SK-N-SH (cell line): ENCODE measurements at regions not wholly inside any gene's neighbourhood (a gene's known extent, or its start where the extent isn't known, plus 50 kb on each side); places are given as distances from the start of the nearest gene placed in this dataset.

Experiments
- CTCF ChIA-PET: fragments of 300-600, 350-600 bp; formaldehyde crosslinking; extraction: SDS; loops from one replicate; lab custom pipeline; 2021; lab: Yijun Ruan, JAX
- POLR2A ChIA-PET: fragments of 350-600 bp; sonication (Branson Sonifier 250); formaldehyde crosslinking; extraction: SDS; loops from one replicate; lab custom pipeline; 2020; ENCODE audit warnings: antibody characterized with exemption, inconsistent platforms; lab: Yijun Ruan, JAX
- DNase-seq: peaks from one replicate; pipeline ENCODE4 v3.0.0; 2012
- H2AFZ ChIP-seq: fragments of 200-600 bp; sonication (generic); 2 replicates; pipeline ENCODE4 v1.8.1; 2016; ENCODE audit warnings: antibody characterized with exemption, mild to moderate bottlenecking, low read depth
- H3F3A ChIP-seq: fragments of 200-600 bp; sonication (generic); replicated peaks from 2 replicates; pipeline ENCODE3; 2016; ENCODE audit warnings: antibody characterized with exemption, mild to moderate bottlenecking; ENCODE audit not compliant: insufficient read depth
- H3K27ac ChIP-seq, 2 experiments: fragments of 200-500 bp in 1 of 2; fragments of 200-600 bp in 1 of 2; sonication (Bioruptor generic) in 1 of 2; sonication (generic), shearing (Covaris generic) in 1 of 2; 2 replicates each; pipeline versions ENCODE4 v1.5.1 to v1.6.1; 2014 to 2016; ENCODE audit warnings: low read depth in 2 of 2, inconsistent platforms in 1 of 2, low read length in 1 of 2, mild to moderate bottlenecking in 1 of 2, mixed read lengths in 1 of 2
- H3K27me3 ChIP-seq: fragments of 200-600 bp; sonication (generic), shearing (Covaris generic); 2 replicates; pipeline ENCODE4 v1.6.1; 2016; ENCODE audit warnings: mixed run types; ENCODE audit not compliant: insufficient read depth
- H3K36me3 ChIP-seq, 2 experiments: fragments of 200-500 bp in 1 of 2; fragments of 200-600 bp in 1 of 2; sonication (Bioruptor generic) in 1 of 2; sonication (generic) in 1 of 2; replicated peaks in 1 of 2; 2 replicates each; pipeline versions ENCODE3 to v1.5.1; 2014 to 2016; ENCODE audit warnings: low read length in 1 of 2, mild to moderate bottlenecking in 1 of 2; ENCODE audit not compliant: insufficient read depth in 2 of 2, control insufficient read depth in 1 of 2
- H3K4me1 ChIP-seq, 2 experiments: fragments of 200-500 bp in 1 of 2; fragments of 200-600 bp in 1 of 2; sonication (Bioruptor generic) in 1 of 2; sonication (generic), shearing (Covaris generic) in 1 of 2; 2 replicates each; pipeline versions ENCODE4 v1.5.1 to v1.6.1; 2014 to 2016; ENCODE audit warnings: low read depth in 1 of 2, low read length in 1 of 2, mixed run types in 1 of 2; ENCODE audit not compliant: insufficient read depth in 2 of 2, control insufficient read depth in 1 of 2
- H3K4me2 ChIP-seq: fragments of 200-600 bp; sonication (generic), shearing (Covaris generic); 2 replicates; pipeline ENCODE4 v1.6.1; 2017; ENCODE audit warnings: mixed run types
- H3K4me3 ChIP-seq, 2 experiments: fragments of 200-500 bp in 1 of 2; fragments of 200-600 bp in 1 of 2; sonication (Bioruptor generic) in 1 of 2; sonication (generic), shearing (Covaris generic) in 1 of 2; 2 replicates each; pipeline versions ENCODE4 v1.5.1 to v1.8.1; 2014 to 2016; ENCODE audit warnings: low read depth in 2 of 2, inconsistent platforms in 1 of 2, low read length in 1 of 2, mild to moderate bottlenecking in 1 of 2, mixed read lengths in 1 of 2, moderate library complexity in 1 of 2
- H3K79me2 ChIP-seq: fragments of 200-600 bp; sonication (generic); 2 replicates; pipeline ENCODE4 v1.8.1; 2017; ENCODE audit warnings: mild to moderate bottlenecking; ENCODE audit not compliant: insufficient read depth
- H3K9ac ChIP-seq: fragments of 200-600 bp; sonication (generic); 2 replicates; pipeline ENCODE4 v1.6.1; 2017; ENCODE audit warnings: mixed run types
- H3K9me2 ChIP-seq: fragments of 200-600 bp; sonication (generic); 2 replicates; pipeline ENCODE4 v1.6.1; 2017; ENCODE audit warnings: mixed run types
- H3K9me3 ChIP-seq: fragments of 200-600 bp; sonication (generic); 2 replicates; pipeline ENCODE4 v1.6.1; 2017; ENCODE audit warnings: mixed run types, mild to moderate bottlenecking, moderate library complexity
- H4K20me1 ChIP-seq: fragments of 200-600 bp; sonication (generic); 2 replicates; pipeline ENCODE4 v1.6.1; 2017; ENCODE audit warnings: mild to moderate bottlenecking, mixed run types; ENCODE audit not compliant: insufficient read depth
- EP300 ChIP-seq, 2 experiments: IDR thresholded peaks; 2 replicates each; pipeline versions ENCODE4 v1.4.0 to v1.6.1; 2012; ENCODE audit warnings: borderline replicate concordance in 1 of 2, low read depth in 1 of 2, low read length in 1 of 2
- EZH2phosphoT487 ChIP-seq: fragments of 200-600 bp; sonication (generic); IDR thresholded peaks from 2 replicates; pipeline ENCODE4 v1.6.1; 2017; ENCODE audit warnings: low read depth, mixed run types, mild to moderate bottlenecking, antibody characterized with exemption, moderate library complexity, borderline replicate concordance
- FOXM1 ChIP-seq: IDR thresholded peaks from 2 replicates; pipeline ENCODE4 v1.4.0; 2012; ENCODE audit warnings: low read depth, mild to moderate bottlenecking
- IRF3 ChIP-seq: fragments of 150-350 bp; IDR thresholded peaks from 2 replicates; pipeline ENCODE4 v1.6.1; 2016; ENCODE audit warnings: mild to moderate bottlenecking, low read depth, low read length
- MXI1 ChIP-seq: IDR thresholded peaks from 2 replicates; pipeline ENCODE4 v1.6.1; 2012; ENCODE audit warnings: mild to moderate bottlenecking, low read depth, low read length, improper control_type of control experiment
- REST ChIP-seq: IDR thresholded peaks from 2 replicates; pipeline ENCODE4 v1.6.1; 2012; ENCODE audit warnings: mild to moderate bottlenecking, low read depth, low read length, moderate library complexity
- RFX5 ChIP-seq: IDR thresholded peaks from 2 replicates; pipeline ENCODE4 v1.6.1; 2012; ENCODE audit warnings: mild to moderate bottlenecking, improper control_type of control experiment, low read length
- RXRA ChIP-seq: IDR thresholded peaks from 2 replicates; pipeline ENCODE4 v1.4.0; 2012; ENCODE audit warnings: low read depth, mild to moderate bottlenecking, borderline replicate concordance
- USF2 ChIP-seq: fragments of 150-350 bp; IDR thresholded peaks from 2 replicates; pipeline ENCODE4 v1.6.1; 2017; ENCODE audit warnings: antibody characterized with exemption, low read length, low read depth, borderline replicate concordance
- ZBTB33 ChIP-seq: IDR thresholded peaks from 2 replicates; pipeline ENCODE4 v1.4.0; 2012; ENCODE audit warnings: low read depth, borderline replicate concordance

GRCh38 chr4:59307609-59308008, 1892.5 kb upstream of the ADGRL3 start:
- H3K27me3 ChIP-seq, result no peaks in the 10 kb centered on the region
- H3K79me2 ChIP-seq, result no peaks in the 10 kb centered on the region
- no peaks in the 10 kb centered on the region; the same call in 1 of the 2 replicates for H3K9me2 ChIP-seq
- no peaks in the 10 kb centered on the region for H3K9me3 ChIP-seq
- DNase-seq, result no peak
- H3K36me3 ChIP-seq, result no peaks in the 10 kb centered on the region
- H3K4me3 ChIP-seq, result no peak overlapping the region
- no peaks in the 10 kb centered on the region for H3K4me1 ChIP-seq
- H2AFZ ChIP-seq, result no peak overlapping the region
- H3K27ac ChIP-seq, result no peak overlapping the region
- ChIA-PET CTCF (no interaction called here), POLR2A (no interaction called here)
- H3K9ac ChIP-seq, result no peak overlapping the region
- no peaks in the 10 kb centered on the region for H3F3A ChIP-seq
- no peaks in the 10 kb centered on the region for H4K20me1 ChIP-seq
- H3K4me2 ChIP-seq, result no peak overlapping the region
- TF ChIP-seq ZBTB33 (no peak), IRF3 (no peak), REST (no peak), RFX5 (no peak), RXRA (no peak), EP300 (IDR thresholded peaks at IDR 0.05; ENCODE audit: borderline replicate concordance in 1 of 2, low read depth in 1 of 2, low read length in 1 of 2) (no peak), FOXM1 (no peak), EZH2phosphoT487 (no peak), MXI1 (no peak), USF2 (no peak)
